Large intestine (tissue), 3 donors: ENCODE measurements at regions not wholly inside any gene's neighbourhood (a gene's known extent, or its start where the extent isn't known, plus 50 kb on each side); places are given as distances from the start of the nearest gene placed in this dataset.

Experiments used
- DNase-seq, 2 donors: peaks; one replicate each; pipeline versions ENCODE4 v3.0.0 to v3.0.0-alpha.2; 2013
- H3K27ac ChIP-seq: one replicate; pipeline ENCODE4 v1.5.1; 2013; ENCODE audit warnings: low read length
- H3K27me3 ChIP-seq: 2 replicates; pipeline ENCODE4 v1.6.1; 2013; ENCODE audit warnings: low read length; ENCODE audit not compliant: control insufficient read depth, insufficient read depth
- H3K36me3 ChIP-seq: 2 replicates; pipeline ENCODE4 v1.6.1; 2013; ENCODE audit warnings: low read length; ENCODE audit not compliant: control insufficient read depth, insufficient read depth
- H3K4me1 ChIP-seq: one replicate; pipeline ENCODE4 v1.6.1; 2013; ENCODE audit warnings: low read length; ENCODE audit not compliant: control insufficient read depth, insufficient read depth
- H3K4me3 ChIP-seq: one replicate; pipeline ENCODE4 v1.5.1; 2013; ENCODE audit warnings: low read length
- H3K9me3 ChIP-seq: one replicate; pipeline ENCODE4 v1.6.1; 2013; ENCODE audit warnings: mild to moderate bottlenecking, low read depth, low read length, moderate library complexity; ENCODE audit not compliant: control insufficient read depth
- WGBS: methylation state at CpG from one replicate; pipeline ENCODE4 v1.1.5; 2013; ENCODE audit warnings: low lambda C conversion rate; ENCODE audit not compliant: insufficient coverage; 5-methylcytosine and 5-hydroxymethylcytosine counted together

DNA sequence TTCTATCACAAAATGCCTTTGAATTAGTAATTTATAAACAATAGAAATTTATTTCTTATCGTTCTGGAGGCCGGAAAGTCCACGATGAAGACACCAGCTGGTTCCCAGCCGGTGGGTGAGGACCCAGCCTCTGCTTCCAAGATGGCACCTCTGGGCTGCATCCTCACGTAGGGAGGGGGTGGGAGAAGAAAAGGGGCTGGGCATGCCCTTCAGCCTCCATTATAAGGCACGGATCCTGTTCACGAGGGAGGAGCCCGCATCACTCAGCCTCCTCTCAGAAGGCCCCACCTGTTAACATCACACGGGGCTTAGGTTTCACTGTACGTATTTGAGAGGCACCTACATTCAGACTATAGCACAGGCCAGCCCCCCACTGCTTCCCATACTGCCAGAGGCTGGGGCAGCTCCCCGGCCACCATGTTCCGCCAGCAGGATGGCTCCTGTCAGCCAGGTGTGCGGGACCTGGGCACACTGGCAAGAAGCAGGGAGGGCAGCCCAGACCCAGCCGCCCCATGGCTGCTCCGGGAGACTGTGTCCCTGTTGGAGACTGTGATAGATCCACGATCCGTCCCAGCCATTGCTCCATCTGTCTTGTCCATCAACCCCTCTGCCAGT lies 131.6 kb downstream of the SOX1 start:
- Histone ChIP-seq H3K9me3 (no peaks in the 10 kb centered on the region), H3K4me1 (no peaks in the 10 kb centered on the region), H3K27me3 (peaks cover 4% of the 10 kb centered on the region), H3K4me3 (no peak overlapping the region), H3K27ac (no peak overlapping the region), H3K36me3 (no peaks in the 10 kb centered on the region)
- DNase-seq, result no peak
- no CpG with 5 or more reads among the region's 17 CpGs for WGBS

DNA sequence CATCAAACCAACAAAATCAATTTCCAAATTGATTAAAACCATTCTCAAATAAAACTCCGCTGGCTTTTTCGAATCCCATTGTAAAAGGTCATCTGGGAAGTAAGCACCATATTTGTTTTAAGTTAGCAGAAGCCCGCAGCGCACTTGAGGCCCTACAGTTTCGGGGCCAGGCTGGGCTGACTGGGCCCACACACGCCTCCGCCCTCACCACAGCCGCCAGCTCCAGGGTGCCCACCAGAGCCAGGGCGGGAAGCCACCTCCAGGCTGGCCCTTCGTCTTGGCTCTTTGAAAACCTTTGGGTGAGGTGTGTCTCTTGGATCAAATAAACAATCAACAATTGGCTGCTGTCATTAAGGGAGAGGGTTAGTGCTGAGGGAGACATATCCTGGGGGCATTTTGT lies 133.3 kb downstream of the SOX1 start:
- no peaks in the 10 kb centered on the region for H3K36me3 ChIP-seq
- H3K27me3 ChIP-seq, result peaks cover 20% of the 10 kb centered on the region
- DNase-seq, result no peak
- H3K4me1 ChIP-seq, result no peaks in the 10 kb centered on the region
- no peaks in the 10 kb centered on the region for H3K9me3 ChIP-seq
- WGBS, result no CpG with 5 or more reads among the region's 10 CpGs
- H3K27ac ChIP-seq, result no peak overlapping the region
- H3K4me3 ChIP-seq, result no peak overlapping the region

DNA sequence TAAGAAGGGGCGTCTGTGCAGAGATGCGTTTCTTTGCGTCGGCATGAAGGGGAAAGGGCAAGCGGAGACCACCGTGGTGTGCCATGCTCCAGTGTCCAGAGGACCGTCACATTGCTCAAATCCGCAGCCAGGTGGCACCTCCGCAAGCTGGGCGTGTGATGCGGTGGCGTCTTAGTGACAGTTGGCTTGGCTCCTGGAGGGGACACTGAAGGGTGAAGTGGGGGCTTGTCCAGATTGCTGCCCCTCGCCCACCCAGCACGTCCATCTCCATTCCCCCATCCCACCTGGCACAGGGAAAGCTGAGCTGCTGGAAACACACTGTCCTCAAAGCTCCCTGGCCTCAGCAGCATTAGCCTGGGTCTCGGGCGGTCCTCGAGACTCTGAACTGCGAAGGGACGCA lies 135.3 kb downstream of the SOX1 start:
- WGBS, result no CpG with 5 or more reads among the region's 19 CpGs
- Histone ChIP-seq H3K36me3 (no peaks in the 10 kb centered on the region), H3K4me1 (no peaks in the 10 kb centered on the region), H3K4me3 (no peak overlapping the region), H3K9me3 (no peaks in the 10 kb centered on the region), H3K27me3 (peaks cover 33% of the 10 kb centered on the region), H3K27ac (no peak overlapping the region)
- DNase-seq, result no peak

DNA sequence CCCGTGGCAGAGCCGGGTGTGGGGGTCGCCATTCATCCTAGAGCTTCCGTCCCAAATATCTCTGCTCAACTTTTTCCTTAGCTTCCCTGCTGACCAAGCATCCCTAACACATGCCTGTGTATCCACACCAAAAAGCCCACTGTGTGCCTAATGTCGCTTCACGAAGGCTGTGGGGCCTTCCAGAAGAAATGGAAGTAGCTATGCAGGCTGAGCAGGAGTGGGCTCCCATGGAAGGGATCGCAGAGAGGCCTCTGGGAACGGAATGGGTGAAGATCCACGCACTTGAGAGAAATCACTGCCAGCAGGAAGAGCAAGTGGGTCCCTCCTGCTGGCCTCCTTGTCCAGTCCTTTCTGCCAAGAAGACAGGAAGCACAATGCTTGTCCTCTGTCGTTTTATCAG lies 136.0 kb downstream of the SOX1 start:
- Histone ChIP-seq H3K27me3 (peaks cover 39% of the 10 kb centered on the region), H3K4me1 (no peaks in the 10 kb centered on the region), H3K4me3 (no peak overlapping the region), H3K36me3 (no peaks in the 10 kb centered on the region), H3K9me3 (no peaks in the 10 kb centered on the region), H3K27ac (no peak overlapping the region)
- WGBS, result no CpG with 5 or more reads among the region's 10 CpGs
- DNase-seq, result no peak

DNA sequence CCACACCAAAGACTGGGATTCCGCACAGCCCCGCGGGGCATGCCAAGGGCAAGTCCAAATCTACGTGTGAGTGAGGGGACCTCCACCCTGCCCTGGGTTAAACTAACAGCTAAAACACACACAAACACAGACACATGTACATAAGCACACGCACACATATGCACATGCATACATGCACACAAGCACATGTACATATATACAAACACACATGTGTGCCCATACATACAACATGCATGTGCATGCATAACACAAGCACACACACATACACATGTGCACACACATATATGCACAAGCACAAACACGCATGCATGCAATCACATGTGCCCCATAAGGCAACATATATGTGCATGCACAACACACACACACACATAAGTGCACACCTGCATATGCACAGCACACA lies 136.7 kb downstream of the SOX1 start:
- Histone ChIP-seq H3K36me3 (no peaks in the 10 kb centered on the region), H3K27me3 (peaks cover 46% of the 10 kb centered on the region), H3K4me3 (no peak overlapping the region), H3K27ac (no peak overlapping the region), H3K4me1 (no peaks in the 10 kb centered on the region), H3K9me3 (no peaks in the 10 kb centered on the region)
- DNase-seq, result no peak
- no CpG with 5 or more reads among the region's 6 CpGs for WGBS

DNA sequence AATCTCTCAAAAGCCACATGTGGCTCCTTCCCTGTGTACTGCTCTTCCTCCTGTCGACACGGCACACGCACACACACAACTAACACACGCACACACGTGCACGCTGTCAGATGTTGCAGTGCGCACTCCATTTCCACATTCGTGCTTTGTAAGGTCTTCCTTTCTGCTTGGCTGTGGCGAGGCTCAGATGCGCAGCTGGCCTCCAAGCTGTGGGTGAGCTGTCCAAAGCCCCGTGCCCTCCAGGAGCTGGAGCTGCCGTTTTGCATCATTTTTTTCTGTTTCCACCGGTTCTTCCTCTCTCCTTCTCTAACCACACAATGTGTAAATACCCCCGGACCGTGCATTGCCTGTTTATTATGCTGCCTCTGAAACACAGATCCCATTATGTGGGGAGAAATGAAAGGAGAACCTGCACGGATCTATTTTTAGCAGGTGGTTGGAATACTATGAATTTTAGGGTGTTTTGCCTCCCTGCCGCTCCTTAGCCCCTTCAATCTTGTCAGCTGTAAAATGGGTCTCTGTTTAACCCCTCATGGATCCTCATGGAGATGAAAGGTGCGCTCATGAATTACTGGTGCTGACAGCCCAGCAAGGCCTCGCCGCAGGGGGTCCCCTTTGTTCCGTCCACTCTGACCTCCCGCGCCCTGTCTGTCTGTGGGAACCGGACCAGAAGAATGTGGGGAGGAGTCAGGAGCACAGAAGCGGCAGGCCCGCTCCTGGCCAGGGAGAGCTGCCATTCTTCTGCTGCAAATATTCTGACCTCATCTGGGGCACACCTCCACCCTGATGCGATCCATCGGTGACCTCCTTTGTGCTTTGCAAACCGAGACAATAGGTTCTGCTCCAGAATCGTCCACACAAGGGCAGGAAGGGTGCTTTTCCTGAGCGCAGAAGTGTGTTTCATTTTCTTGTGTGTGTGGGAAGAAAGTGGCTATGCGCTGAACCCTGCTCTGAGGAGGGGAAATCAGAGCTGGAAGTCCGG lies 137.7 kb downstream of the SOX1 start:
- Histone ChIP-seq H3K27ac (no peak overlapping the region), H3K27me3 (peaks cover 46% of the 10 kb centered on the region), H3K4me1 (no peaks in the 10 kb centered on the region), H3K4me3 (no peak overlapping the region), H3K36me3 (no peaks in the 10 kb centered on the region), H3K9me3 (no peaks in the 10 kb centered on the region)
- WGBS, result 44% methylated on average over 3 of the region's 33 CpGs
- DNase-seq, result no peak

DNA sequence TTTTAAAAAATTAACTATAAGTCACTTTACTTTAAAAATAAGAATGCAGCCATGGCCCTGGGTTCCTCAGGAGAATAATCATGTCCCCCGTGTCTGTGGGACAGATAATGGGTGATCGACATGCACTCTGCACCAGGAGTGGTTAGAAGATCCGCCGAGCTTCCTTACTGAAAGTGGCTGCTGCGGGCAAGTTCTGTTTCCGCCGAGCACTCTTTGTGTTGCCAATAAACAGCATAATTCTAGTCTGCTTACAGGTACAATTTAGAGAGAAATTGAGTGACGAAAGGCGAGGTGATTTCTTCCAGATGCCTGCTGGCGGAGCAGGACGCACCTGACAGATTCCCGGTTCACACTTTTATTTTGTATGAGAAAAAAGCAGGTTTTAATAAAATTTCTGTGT lies 139.0 kb downstream of the SOX1 start:
- no peaks in the 10 kb centered on the region for H3K9me3 ChIP-seq
- H3K4me1 ChIP-seq, result no peaks in the 10 kb centered on the region
- H3K27me3 ChIP-seq, result peaks cover 46% of the 10 kb centered on the region
- no peak for DNase-seq
- WGBS, result 56% methylated on average over 5 of the region's 12 CpGs
- H3K4me3 ChIP-seq, result no peak overlapping the region
- no peak overlapping the region for H3K27ac ChIP-seq
- no peaks in the 10 kb centered on the region for H3K36me3 ChIP-seq

DNA sequence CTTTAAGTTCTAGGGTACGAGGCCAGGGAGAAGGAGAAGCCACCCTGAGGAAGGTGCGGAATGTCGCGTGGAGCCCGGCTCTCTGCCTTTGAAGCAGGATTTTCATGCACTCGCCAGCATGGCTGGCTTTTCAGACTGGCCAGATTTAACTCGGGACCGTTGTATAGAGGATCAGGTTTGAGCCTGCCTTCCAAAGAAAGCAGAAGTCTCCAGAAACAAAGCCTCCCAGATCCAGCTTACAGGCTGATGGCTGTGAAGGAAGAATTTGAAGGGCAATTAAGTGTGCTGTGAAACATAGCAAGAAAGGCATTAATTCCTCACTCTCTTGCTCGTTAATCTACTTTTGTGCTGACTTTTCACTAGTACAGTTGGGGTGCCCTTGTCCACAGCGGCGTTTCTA lies 140.2 kb downstream of the SOX1 start:
- 86% methylated on average over 3 of the region's 11 CpGs for WGBS
- DNase-seq, result no peak
- Histone ChIP-seq H3K27me3 (peaks cover 46% of the 10 kb centered on the region), H3K9me3 (no peaks in the 10 kb centered on the region), H3K4me3 (no peak overlapping the region), H3K27ac (no peak overlapping the region), H3K4me1 (no peaks in the 10 kb centered on the region), H3K36me3 (no peaks in the 10 kb centered on the region)

DNA sequence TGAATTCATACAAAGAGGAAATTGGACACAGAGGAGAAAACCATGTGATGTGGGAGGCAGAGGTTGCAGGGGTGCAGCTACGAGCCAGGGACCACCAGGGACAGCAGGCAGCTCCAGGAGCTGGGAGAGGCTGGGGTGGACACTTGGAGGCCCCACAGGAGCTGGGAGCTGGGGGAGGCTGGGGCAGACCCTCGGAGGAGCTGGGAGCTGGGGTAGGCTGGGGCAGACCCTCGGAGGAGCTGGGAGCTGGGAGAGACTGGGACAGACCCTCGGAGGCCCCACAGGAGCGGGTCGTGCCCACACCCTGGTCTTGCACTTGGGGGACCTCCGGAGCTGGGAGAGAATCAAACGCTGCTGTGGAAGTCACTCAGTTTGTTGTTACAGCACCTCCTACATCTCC lies 141.7 kb downstream of the SOX1 start:
- Histone ChIP-seq H3K36me3 (no peaks in the 10 kb centered on the region), H3K27me3 (peaks cover 40% of the 10 kb centered on the region), H3K27ac (no peak overlapping the region), H3K9me3 (no peaks in the 10 kb centered on the region), H3K4me3 (no peak overlapping the region), H3K4me1 (no peaks in the 10 kb centered on the region)
- no CpG with 5 or more reads among the region's 8 CpGs for WGBS
- DNase-seq, result no peak

DNA sequence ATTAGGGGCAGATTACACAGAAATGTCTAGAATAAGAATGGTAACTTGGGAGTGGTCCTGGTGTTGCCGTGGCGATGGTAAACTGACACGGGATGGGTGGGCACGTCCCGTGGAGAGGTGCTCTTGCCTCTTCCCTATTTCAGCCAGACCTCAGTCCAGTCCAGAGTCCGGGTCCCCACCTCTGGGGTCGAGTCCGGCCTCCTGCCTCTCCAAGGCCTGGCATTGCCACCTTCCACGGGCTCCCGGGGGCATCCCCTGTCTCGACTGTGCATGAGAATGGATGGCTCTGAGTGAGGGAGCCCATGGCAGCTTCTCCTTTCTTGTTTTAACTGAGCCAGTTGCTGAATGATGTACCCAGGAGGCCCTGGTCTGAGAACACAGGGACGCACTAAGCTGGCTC lies 142.3 kb downstream of the SOX1 start:
- no peak overlapping the region for H3K27ac ChIP-seq
- peaks cover 35% of the 10 kb centered on the region for H3K27me3 ChIP-seq
- no peaks in the 10 kb centered on the region for H3K36me3 ChIP-seq
- WGBS, result no CpG with 5 or more reads among the region's 12 CpGs
- H3K9me3 ChIP-seq, result no peaks in the 10 kb centered on the region
- H3K4me3 ChIP-seq, result no peak overlapping the region
- no peaks in the 10 kb centered on the region for H3K4me1 ChIP-seq
- DNase-seq, result no peak
